ENCODE measurements at regions not wholly inside any gene's neighbourhood (a gene's known extent, or its start where the extent isn't known, plus 50 kb on each side); places are given as distances from the start of the nearest gene placed in this dataset.

DNA sequence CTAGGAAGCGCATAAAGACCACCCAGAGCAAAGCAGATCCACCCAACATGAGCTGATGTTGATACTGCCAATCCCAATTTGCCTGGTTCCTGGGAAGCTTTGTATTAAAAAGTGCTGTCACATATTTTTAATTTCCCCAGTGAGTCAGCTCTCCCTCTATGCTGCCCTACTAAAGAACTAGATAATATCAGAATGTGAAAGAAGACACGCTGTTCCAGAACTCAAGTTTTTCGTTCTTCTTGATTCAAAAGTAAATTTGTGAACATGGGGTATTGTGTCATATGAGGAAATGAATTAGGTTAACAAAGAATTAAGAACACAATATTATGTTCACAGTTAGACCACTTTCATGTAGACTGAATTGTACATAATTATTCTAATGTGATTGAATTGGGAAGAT is 734.2 kb upstream of the ALCAM start:
- H3K4me3 Mint-ChIP-seq: no peak overlapping the region
- no peak for DNase-seq
- H3K27me3 Mint-ChIP-seq: peaks cover 3% of the 10 kb centered on the region
- no peak overlapping the region for H3K27ac Mint-ChIP-seq
- H3K36me3 Mint-ChIP-seq (ENCODE audit: low read depth): no peaks in the 10 kb centered on the region
- H3K9me3 Mint-ChIP-seq: no peaks in the 10 kb centered on the region
- no peaks in the 10 kb centered on the region for H3K4me1 Mint-ChIP-seq (ENCODE audit: low read depth)

DNA sequence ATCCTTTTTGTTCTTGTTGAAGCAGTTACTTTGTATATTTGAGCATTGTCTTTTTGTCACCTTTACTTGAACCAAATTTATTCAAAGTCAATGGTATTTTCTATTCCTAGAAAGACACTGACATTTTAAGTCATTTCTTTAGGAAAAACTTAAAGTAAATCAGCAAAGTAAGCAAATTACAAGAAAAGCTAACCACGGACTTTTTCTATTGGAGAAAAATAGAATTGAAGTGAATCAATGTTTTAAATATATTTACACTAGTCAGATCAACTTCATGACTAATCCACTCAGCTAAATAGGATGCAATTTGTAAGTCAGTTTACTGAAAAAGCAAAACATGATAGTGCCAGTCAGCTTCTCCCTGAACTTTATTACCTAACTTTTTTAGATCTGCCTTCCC is 733.8 kb upstream of the ALCAM start:
- no peaks in the 10 kb centered on the region for H3K36me3 Mint-ChIP-seq (ENCODE audit: low read depth)
- DNase-seq: no peak
- H3K9me3 Mint-ChIP-seq: no peaks in the 10 kb centered on the region
- H3K4me3 Mint-ChIP-seq: no peak overlapping the region
- no peaks in the 10 kb centered on the region for H3K4me1 Mint-ChIP-seq (ENCODE audit: low read depth)
- peaks cover 3% of the 10 kb centered on the region for H3K27me3 Mint-ChIP-seq
- H3K27ac Mint-ChIP-seq: no peak overlapping the region

DNA sequence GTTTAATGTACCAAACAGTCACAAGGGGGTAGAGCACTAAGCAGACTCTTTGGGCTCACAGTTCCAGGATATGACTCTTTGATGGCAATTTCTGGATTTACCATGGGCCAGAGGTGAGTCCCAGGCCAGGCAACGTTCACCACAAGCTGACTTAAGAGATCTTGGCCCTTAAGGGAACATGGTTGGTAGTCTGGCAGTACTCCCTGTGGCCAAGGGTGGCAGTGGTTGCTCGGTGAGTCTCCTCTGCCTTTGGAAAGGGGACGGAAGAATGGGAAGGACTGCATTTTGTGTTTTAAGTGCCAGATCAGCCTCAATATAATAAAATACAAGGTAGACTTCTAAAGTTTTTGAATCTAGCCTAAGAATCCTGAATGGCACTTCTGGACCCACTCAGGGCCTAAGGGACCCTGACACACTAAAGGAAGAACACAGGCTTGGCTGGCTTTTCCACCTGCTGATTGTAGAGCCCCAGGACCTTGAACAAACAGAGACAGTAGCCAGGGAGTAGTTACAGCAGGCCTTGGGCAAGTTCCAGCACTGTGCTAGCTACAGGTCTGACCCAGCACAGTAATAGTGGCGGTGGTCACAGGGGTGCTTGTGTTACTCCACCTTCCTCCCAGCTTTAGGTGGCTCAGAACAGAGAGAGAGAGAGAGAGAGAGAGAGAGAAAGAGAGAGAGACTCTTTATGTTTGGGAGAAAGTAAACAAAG is 730.7 kb upstream of the ALCAM start:
- Mint-ChIP-seq H3K27me3 (peaks cover 3% of the 10 kb centered on the region), H3K4me3 (no peak overlapping the region), H3K36me3 (ENCODE audit: low read depth) (no peaks in the 10 kb centered on the region), H3K4me1 (ENCODE audit: low read depth) (no peaks in the 10 kb centered on the region), H3K27ac (no peak overlapping the region), H3K9me3 (no peaks in the 10 kb centered on the region)
- DNase-seq: no peak

DNA sequence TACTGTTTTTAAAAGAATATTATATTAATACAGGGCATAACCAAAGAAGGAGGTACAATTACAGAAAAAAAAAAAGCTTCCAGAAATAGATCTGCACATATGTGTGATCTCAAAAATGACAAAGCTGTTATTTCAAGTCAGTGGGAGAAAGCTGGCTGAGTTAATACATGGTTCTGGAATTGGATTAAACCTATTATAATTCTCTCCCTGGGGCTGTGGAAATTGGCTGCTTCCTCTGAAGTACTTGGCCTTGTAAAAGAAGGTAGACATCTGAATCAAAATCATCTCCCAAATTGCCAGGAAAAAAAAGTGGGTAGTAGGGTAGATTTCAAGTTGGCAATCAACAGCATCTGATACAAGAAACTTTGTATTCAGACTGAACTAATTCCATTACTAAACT is 723.9 kb upstream of the ALCAM start:
- Mint-ChIP-seq H3K9me3 (peaks cover 2% of the 10 kb centered on the region), H3K4me3 (no peak overlapping the region), H3K27ac (no peak overlapping the region), H3K27me3 (no peaks in the 10 kb centered on the region), H3K36me3 (ENCODE audit: low read depth) (no peaks in the 10 kb centered on the region), H3K4me1 (ENCODE audit: low read depth) (no peaks in the 10 kb centered on the region)
- no peak for DNase-seq

DNA sequence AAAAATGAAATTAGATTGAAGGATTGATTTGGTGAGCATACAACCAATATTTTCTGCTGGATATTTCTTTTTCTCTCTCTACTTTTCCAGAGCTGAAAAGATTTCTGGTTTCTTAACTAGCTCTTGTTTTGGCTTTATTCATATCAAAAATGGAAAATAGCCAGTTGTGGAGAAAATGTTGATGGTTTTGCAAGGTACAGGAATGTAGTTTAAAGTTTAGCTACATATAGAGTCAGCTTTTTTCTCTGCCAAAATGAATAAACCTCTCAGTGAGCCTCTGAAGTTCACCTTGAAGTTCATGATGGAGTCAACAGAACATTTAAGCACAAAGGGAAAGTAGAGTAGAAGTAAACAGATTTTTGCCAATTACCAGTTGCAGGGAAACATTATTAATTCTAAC is 720.5 kb upstream of the ALCAM start:
- peaks cover 2% of the 10 kb centered on the region for H3K9me3 Mint-ChIP-seq
- no peaks in the 10 kb centered on the region for H3K27me3 Mint-ChIP-seq
- no peaks in the 10 kb centered on the region for H3K4me1 Mint-ChIP-seq (ENCODE audit: low read depth)
- no peaks in the 10 kb centered on the region for H3K36me3 Mint-ChIP-seq (ENCODE audit: low read depth)
- no peak overlapping the region for H3K4me3 Mint-ChIP-seq
- H3K27ac Mint-ChIP-seq: no peak overlapping the region
- DNase-seq: no peak

DNA sequence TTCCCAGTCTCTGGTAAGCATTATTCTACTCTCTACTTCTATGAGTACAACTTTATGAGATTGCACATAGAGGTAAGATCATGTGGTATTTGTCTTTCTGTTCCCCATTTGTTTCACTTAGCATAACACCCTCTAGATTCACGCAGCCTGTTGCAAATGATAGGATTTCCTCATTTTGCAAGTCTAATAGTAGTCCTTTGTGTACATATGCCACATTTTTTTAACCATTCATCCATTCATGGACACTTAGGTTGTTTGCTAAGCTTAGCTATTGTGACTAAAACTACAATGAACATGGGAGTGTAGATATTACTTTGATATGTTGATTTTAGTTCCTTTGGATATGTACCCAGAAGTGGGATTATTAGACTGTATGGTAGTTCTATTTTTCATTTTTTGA is 717.9 kb upstream of the ALCAM start:
- H3K4me3 Mint-ChIP-seq: no peak overlapping the region
- no peaks in the 10 kb centered on the region for H3K4me1 Mint-ChIP-seq (ENCODE audit: low read depth)
- DNase-seq: no peak
- no peak overlapping the region for H3K27ac Mint-ChIP-seq
- no peaks in the 10 kb centered on the region for H3K9me3 Mint-ChIP-seq
- no peaks in the 10 kb centered on the region for H3K27me3 Mint-ChIP-seq
- H3K36me3 Mint-ChIP-seq (ENCODE audit: low read depth): no peaks in the 10 kb centered on the region

DNA sequence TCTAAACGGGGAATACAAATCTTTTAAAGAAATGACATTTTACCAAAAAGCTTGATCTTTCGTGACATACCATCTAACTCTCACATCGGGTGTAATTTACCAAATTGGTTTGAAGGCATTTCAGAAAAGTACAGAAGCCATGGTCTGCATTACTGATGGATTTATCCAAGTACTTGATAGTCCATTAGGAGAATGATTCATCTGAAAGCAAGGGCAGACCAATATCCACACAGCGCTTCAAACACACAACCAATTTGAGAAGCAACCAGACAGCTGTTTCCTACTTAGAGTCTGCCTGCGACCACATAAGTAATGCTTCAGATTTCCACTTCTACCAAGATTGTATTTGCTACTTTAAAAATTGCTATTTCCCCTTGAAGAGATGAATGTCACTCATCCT is 697.6 kb upstream of the ALCAM start:
- no peak for DNase-seq
- no peaks in the 10 kb centered on the region for H3K27me3 Mint-ChIP-seq
- no peaks in the 10 kb centered on the region for H3K9me3 Mint-ChIP-seq
- no peaks in the 10 kb centered on the region for H3K4me1 Mint-ChIP-seq (ENCODE audit: low read depth)
- H3K36me3 Mint-ChIP-seq (ENCODE audit: low read depth): no peaks in the 10 kb centered on the region
- no peak overlapping the region for H3K4me3 Mint-ChIP-seq
- no peak overlapping the region for H3K27ac Mint-ChIP-seq

DNA sequence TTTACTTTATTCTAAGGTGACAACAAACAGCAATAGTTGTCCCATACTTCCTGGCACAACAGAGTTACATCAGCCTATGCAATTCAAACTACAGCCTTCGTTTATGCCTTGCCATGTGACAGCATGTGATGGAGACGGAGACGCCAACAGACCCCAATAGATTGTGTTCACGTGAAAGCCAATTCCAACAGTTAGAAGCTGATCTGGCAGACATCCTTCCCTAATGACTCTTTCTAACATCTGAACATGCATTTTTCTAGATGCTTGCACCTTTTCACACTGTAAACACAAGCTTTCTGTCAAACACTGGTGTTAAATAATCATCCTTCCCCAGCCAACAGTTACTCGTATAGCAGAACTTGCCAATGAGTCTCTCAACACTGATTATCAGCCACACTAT is 694.4 kb upstream of the ALCAM start:
- H3K4me3 Mint-ChIP-seq: no peak overlapping the region
- peaks cover 4% of the 10 kb centered on the region for H3K9me3 Mint-ChIP-seq
- H3K27ac Mint-ChIP-seq: no peak overlapping the region
- H3K36me3 Mint-ChIP-seq (ENCODE audit: low read depth): no peaks in the 10 kb centered on the region
- H3K4me1 Mint-ChIP-seq (ENCODE audit: low read depth): no peaks in the 10 kb centered on the region
- DNase-seq: no peak
- no peaks in the 10 kb centered on the region for H3K27me3 Mint-ChIP-seq

DNA sequence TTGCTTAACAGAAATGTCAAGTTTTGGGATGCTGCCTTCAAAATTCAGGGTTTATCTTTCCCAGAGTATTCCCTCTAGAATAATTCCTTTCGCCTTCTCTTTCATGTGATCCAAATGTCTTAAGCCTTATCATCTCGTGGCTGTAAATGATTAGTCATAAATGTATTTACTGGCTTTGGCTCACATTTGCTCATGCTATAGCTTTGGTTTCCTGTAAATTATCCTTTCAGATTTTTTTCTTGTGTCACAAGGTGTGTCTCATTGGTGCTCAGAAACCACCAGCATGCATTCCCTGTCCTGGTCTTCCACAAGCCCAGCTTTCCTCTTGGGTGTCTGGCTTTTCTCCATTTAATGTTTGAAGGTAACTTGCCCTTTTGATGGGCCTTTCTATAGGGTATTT is 692.7 kb upstream of the ALCAM start:
- H3K9me3 Mint-ChIP-seq: peaks cover 4% of the 10 kb centered on the region
- no peak overlapping the region for H3K27ac Mint-ChIP-seq
- H3K4me3 Mint-ChIP-seq: no peak overlapping the region
- no peaks in the 10 kb centered on the region for H3K4me1 Mint-ChIP-seq (ENCODE audit: low read depth)
- DNase-seq: no peak
- no peaks in the 10 kb centered on the region for H3K36me3 Mint-ChIP-seq (ENCODE audit: low read depth)
- H3K27me3 Mint-ChIP-seq: no peaks in the 10 kb centered on the region

DNA sequence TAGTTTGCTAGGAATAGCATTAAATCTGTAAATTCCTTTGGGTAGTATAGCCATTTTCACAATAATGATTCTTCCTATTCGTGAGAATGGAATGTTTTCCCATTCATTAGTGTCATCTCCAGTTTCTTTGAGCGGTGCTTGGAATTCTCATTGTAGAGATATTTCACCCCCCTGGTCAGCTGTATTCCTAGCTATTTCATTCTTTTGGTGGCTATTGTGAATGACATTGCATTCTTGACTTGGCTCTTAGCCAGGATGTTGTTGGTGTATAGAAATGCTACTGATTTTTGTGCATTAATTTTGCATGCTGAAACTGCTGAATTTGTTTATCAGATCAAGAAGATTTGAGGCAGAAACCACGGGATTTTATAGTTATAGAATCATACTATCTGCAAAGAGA is 690.5 kb upstream of the ALCAM start:
- H3K4me3 Mint-ChIP-seq: no peak overlapping the region
- H3K27me3 Mint-ChIP-seq: no peaks in the 10 kb centered on the region
- H3K36me3 Mint-ChIP-seq (ENCODE audit: low read depth): no peaks in the 10 kb centered on the region
- H3K27ac Mint-ChIP-seq: no peak overlapping the region
- DNase-seq: no peak
- no peaks in the 10 kb centered on the region for H3K4me1 Mint-ChIP-seq (ENCODE audit: low read depth)
- H3K9me3 Mint-ChIP-seq: peaks cover 4% of the 10 kb centered on the region

DNA sequence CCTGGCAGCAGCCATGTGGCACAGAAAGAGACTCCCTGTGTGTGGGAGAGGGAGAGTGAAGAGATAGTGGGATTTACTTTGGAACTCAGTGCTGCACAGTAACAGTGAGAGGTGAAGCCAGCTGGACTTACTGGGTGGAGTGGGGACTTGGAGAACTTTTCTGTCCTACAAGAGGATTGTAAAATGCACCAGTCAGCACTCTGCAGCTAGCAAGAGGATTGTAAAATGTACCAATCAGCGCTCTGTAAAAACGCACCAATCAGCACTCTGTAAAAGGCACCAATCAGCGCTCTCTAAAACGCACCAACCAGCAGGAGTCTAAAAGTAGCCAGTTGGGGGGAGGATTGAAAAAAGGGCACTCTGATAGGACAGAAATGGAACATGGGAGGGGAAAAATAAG is 688.8 kb upstream of the ALCAM start:
- no peak for DNase-seq
- Mint-ChIP-seq H3K4me3 (no peak overlapping the region), H3K4me1 (ENCODE audit: low read depth) (no peaks in the 10 kb centered on the region), H3K27ac (no peak overlapping the region), H3K9me3 (peaks cover 4% of the 10 kb centered on the region), H3K36me3 (ENCODE audit: low read depth) (no peaks in the 10 kb centered on the region), H3K27me3 (no peaks in the 10 kb centered on the region)

DNA sequence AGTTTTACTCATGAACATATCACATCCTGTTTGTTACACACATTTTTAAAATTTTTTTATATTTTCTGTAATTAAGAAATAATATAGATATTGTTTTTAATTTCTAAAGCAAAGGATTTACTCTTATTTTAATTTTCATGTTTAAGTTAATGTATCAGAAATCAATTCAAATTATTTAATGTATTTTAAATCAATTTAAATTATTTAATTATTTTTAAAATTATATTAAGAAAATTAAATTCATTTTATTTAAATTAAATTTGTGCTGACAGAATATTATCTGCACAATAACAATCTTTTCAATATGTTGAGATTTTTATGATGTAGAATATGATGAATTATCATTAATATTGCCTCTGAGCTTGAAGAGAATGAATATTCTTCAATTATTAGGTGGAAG is 681.2 kb upstream of the ALCAM start:
- Mint-ChIP-seq H3K27me3 (no peaks in the 10 kb centered on the region), H3K36me3 (ENCODE audit: low read depth) (no peaks in the 10 kb centered on the region), H3K4me3 (no peak overlapping the region), H3K9me3 (peaks cover 3% of the 10 kb centered on the region), H3K4me1 (ENCODE audit: low read depth) (no peaks in the 10 kb centered on the region), H3K27ac (no peak overlapping the region)
- DNase-seq: no peak

DNA sequence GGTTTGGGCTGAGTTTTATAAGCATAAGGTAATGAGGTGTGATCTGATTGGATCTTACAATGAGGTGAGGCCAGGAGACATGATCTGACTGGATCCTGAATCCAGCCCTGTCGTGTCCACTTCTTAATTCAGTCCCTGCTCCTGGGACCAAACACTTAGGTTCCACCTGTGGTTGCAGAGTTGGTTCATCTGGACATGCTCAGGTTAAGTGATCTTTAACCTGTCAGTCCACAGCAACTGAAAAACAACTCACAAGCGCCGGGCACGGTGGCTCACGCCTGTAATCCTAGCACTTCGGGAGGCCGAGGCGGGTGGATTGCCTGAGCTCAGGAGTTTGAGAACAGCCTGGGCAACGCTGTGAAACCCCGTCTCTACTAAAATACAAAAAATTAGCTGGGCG is 679.3 kb upstream of the ALCAM start:
- no peaks in the 10 kb centered on the region for H3K36me3 Mint-ChIP-seq (ENCODE audit: low read depth)

DNA sequence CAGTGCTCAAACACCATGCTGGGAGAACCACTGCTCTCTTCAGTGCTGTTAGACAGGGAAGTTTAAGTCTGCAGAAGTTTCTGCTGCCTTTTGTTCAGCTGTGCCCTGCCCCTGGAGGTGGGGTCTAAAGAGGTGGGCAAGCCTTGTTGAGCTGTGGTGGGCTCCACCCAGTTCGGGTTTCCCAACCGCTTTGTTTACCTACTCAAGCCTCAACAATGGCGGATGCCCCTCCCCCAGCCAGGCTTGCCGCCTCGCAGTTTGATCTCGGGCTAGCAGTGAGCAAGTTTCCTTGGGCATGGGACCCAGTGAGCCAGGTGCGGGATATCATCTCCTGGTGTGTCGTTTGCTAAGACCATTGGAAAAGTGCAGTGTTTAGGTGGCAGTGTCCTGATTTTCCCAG is 670.2 kb upstream of the ALCAM start:
- Mint-ChIP-seq H3K36me3 (ENCODE audit: low read depth) (no peaks in the 10 kb centered on the region), H3K4me3 (no peak overlapping the region), H3K27me3 (no peaks in the 10 kb centered on the region), H3K27ac (no peak overlapping the region), H3K9me3 (peaks cover 8% of the 10 kb centered on the region), H3K4me1 (ENCODE audit: low read depth) (no peaks in the 10 kb centered on the region)
- DNase-seq: no peak

More for the DNA sequence above, 679.3 kb upstream of the ALCAM start:
- Mint-ChIP-seq H3K4me3 (no peak overlapping the region), H3K27me3 (no peaks in the 10 kb centered on the region), H3K9me3 (peaks cover 3% of the 10 kb centered on the region), H3K4me1 (ENCODE audit: low read depth) (no peaks in the 10 kb centered on the region), H3K27ac (no peak overlapping the region)
- no peak for DNase-seq

DNA sequence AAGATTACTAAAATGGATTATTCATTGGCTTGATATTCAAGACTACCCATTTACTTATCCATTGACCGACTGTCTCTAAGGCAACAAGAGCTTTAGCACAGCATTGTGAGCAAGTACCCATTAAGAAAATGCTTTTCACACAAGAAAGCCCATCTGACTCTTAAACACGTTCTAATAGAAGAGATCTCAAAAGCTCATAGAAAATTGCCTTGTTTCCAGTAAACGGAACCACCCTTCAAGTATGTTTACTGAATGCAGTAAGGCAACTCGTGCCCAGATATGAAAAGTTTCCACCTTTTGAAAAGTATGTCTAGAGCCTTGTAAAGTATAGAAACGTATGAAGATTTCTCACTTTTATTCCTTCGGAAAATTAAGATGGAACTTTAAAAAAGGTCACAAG is 655.3 kb upstream of the ALCAM start:
- Mint-ChIP-seq H3K4me1 (ENCODE audit: low read depth) (no peaks in the 10 kb centered on the region), H3K9me3 (no peaks in the 10 kb centered on the region), H3K36me3 (ENCODE audit: low read depth) (no peaks in the 10 kb centered on the region), H3K27ac (no peak overlapping the region), H3K27me3 (no peaks in the 10 kb centered on the region), H3K4me3 (no peak overlapping the region)
- DNase-seq: no peak

DNA sequence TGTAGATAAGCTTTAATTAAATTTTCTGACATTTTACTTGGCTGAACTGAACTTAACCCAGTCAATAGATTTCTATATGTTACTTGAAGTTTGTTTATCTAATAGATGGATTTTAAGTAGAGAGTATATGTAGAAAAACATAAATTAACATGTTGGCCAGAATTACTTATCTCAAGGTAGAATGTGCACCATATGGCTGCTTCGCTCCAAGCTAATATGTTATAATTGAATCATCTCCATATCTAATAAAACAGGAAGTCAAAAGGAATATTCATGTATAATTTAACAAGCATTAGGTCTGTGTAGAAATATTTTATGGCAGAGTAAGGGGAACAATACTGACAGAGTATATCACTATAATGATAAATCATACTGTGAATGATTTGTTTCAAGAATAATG is 650.7 kb upstream of the ALCAM start:
- no peak for DNase-seq
- no peak overlapping the region for H3K4me3 Mint-ChIP-seq
- H3K27ac Mint-ChIP-seq: no peak overlapping the region
- H3K4me1 Mint-ChIP-seq (ENCODE audit: low read depth): no peaks in the 10 kb centered on the region
- no peaks in the 10 kb centered on the region for H3K36me3 Mint-ChIP-seq (ENCODE audit: low read depth)
- no peaks in the 10 kb centered on the region for H3K27me3 Mint-ChIP-seq
- H3K9me3 Mint-ChIP-seq: no peaks in the 10 kb centered on the region

Measured in activated T-cell treated with anti-CD3 and anti-CD28 coated beads, Interleukin-2, amount 50 U/mL, for 24 hours (primary cell).